ENCODE measurements at regions not wholly inside any gene's neighbourhood (a gene's known extent, or its start where the extent isn't known, plus 50 kb on each side); places are given as distances from the start of the nearest gene placed in this dataset.

DNA sequence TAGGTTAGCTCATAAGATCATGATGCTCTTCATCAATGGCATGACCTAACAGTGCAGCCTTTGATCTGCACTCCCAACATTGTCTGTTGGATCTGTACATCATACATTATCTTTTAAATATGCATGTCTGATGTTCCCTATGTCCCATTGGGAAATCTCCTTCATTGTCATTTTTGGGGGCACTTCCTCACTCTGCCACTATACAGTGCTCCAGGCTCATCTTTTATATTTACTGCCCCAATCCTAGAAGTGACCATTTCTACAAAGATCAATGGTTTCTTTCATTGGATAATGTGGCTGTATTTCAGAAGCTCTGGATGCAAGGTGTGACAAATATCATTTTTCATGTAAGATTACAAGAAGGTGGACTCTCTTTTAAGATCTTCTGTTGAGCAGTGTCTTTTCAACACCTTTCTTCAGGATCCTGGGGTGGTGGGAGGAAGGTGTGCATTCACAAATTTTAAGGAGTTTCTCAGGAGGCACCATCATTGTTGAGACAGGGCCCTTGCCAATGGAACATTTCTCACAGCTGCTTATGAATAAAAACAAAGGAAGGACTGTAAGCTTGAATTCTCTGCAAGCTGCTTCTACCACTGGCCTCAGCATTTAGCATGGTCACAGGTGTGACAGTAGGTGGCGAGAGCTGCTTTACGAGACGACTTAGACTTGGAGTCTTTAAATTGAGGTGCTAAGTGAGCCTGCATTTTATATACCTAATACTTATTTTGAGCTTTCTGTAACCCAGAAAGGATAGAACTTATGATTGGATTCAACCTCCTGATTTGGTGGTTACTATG, 403.0 kb downstream of the LMO7 start:
- no peak for DNase-seq

- no peak for DNase-seq
Measured at GRCh38 chr13:76036176-76036575, 400.0 kb downstream of the LMO7 start.

- DNase-seq, result no peak
Measured at GRCh38 chr13:76035711-76036110, 399.6 kb downstream of the LMO7 start.

DNA sequence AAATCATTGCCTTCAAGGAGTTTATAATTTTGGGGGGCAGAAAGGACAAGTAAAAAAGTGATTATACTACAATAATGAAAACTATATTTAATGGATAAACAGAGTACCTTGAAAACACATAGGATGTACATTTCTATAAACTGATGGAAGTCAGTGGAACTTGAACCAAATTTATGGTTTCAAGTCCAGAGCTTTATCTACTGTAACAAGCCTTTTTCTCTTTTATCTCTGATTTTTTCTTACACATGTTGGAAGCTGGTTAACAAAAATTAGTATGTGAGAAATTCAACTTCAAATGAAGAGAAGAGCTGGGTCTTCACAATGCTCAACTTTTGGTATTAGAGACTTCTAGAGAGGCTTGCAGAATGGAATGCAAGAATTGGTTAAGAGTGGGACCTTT, 393.6 kb downstream of the LMO7 start:
- DNase-seq, result no peak

GRCh38 chr13:76029088-76029487, 393.0 kb downstream of the LMO7 start:
- no peak for DNase-seq

DNA sequence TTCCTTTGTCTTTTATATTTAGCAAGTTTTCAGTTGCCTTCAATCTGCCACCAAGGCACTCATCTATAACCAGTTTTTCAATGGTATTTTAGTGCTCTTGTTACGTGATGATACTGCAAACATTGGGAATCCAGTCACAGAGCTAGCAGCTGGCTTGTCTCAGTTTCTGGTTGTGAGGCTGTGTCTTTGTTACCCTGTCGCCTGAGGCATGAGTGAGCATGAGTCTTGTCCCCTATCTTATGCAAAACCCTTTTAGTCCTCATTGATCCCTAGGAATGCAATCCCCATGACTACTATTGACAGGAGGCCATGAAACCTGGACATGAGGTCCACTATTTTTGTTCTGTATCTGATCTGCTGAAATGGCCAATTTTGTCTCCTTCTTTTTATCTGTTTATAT, 391.0 kb downstream of the LMO7 start:
- no peak for DNase-seq

DNA sequence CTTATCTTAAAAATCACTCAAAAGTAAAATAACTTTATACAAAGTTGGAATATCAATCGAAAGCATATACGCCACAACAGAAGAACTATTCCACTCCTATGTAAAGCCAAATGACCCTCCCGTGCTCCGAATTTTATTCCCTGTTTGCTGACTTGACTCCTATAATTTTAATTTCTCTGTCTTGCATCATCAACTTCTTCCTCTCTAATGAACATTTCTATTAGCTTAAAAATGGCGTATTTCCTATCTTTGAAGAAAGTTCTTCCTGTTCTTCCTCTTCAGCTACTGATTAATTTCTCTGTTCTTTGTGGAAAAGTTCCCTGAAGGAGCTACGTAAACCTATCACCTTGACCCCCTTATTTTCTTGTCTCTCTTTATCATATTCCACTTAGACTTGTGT, 389.3 kb downstream of the LMO7 start:
- no peak for DNase-seq

GRCh38 chr13:76024151-76024550, 388.0 kb downstream of the LMO7 start:
- no peak for DNase-seq

DNA sequence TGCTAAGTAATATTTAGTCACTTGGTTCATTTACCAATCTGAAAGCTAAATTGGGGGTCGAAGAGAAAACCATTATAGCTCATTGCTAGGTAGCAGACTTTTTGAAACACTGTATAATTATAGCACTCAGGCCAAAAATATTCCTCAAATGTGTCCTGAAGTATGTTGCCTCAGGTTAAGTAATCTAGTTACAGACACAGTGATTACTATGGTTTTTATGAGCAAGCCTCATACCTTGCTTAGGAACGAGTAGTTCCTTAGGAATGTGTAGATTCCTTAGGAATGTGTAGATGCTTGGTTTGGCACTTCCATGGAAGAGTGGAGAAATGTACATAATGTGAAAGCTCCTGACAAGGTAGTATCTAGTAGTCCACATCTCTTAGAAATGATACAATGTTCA, 387.5 kb downstream of the LMO7 start:
- no peak for DNase-seq

- no peak for DNase-seq
Measured at GRCh38 chr13:76020421-76020955, 384.4 kb downstream of the LMO7 start.

GRCh38 chr13:76019421-76020044, 383.4 kb downstream of the LMO7 start:
- no peak for DNase-seq

GRCh38 chr13:76017861-76018556, 381.9 kb downstream of the LMO7 start:
- DNase-seq, result no peak

DNA sequence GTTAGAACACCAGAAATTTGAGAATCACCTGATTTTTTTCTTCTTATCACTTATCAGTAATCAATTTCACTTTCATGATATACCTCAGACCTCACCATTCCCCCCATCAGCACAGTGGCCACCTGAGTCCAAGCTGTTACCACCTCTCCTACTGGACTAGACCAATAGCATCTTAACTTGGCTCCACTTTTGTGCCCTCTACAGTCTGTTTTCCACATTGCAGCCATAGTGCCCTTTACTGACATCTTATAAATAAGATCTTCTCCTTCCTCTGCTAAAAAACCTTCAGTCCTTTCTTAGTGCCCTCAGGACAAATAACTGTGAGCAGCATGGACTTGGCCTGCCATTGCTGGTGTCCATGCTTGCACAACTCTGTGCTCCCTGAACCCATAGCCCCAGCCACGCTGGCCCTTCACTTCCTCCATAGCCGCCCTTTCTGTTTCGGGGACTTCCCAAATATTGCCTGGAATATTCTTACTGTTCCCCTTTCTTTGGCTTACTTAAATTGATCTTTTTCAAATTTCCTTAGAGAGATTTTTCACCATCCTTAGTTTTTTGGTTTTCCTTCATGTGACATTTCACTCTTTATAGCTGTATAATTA, 380.8 kb downstream of the LMO7 start:
- peak in 1 of 2 experiments; percentile 26 for DNase-seq

DNA sequence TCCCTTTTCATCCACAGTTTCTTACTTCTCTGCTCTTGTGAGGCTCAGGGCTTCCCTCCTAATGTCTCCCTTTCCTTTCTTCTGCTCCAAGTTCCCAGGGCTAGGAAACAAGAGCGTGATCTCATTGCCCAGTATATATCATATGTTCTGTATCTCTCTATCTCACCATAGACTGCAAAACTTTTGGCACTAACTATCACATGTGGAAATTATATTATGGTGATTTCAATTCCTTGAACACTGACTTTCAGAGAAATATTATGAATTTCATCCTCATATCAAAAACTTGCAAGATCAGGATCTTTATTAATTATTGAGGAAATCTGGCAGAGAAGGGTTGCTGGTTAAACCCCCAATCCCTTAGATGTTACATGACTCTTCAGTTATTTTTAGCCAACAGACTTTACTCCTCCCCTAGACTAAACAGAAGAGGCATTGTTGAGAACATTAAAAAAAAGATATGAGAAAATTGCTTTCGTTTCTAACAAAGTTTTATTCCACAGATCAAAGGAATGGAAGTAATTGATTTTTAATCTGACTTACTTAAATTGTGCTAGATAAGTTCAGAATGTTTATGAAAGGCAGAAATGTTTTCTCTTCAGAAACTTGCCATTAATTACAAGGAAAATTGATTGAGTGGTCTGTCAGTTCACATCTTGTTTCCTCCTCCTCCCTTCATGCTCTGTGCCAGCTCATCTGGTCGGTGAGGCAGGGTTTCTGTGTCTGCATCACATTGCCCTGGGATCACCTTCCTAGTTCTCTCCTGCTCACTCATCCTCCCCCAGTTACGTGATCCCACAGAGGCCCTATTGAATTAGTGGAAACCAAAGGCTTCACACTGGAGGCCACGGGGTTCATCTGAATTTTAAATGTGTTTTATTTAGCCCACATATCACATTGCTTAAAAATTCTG, 378.5 kb downstream of the LMO7 start:
- DNase-seq, result no peak

DNA sequence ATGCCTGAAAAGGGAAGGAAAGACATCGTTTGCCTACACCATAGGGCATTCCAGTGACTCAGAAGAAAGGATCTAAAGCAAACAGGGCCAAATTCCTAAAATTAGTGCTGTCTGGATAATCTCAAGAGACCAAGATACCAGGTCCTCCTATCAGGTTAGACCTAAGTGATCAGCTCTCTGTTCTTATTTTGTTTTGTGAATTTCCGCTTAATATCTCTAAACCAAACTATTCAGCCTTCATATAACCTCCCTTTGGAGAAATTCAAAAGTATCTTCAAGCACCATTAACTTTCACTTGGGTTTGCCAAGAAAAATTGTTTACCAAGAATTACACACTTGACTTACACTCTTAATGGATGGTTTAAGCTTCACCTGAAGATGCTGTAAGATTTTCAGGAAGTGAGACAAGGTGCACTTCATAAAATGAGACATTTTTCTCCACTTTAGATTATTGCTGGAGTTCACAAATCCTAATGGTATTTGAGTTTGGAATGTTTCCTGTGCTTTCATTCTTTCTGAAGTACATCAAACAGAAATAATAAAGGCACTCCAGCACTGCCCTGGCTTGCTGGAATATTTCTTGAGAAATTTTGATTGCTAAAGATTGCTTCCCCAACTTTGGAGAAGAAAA, 376.1 kb downstream of the LMO7 start:
- DNase-seq, result no peak

- no peak for DNase-seq
Measured at GRCh38 chr13:76009267-76009890, 373.2 kb downstream of the LMO7 start.

GRCh38 chr13:76004416-76004815, 368.3 kb downstream of the LMO7 start:
- DNase-seq, result no peak

DNA sequence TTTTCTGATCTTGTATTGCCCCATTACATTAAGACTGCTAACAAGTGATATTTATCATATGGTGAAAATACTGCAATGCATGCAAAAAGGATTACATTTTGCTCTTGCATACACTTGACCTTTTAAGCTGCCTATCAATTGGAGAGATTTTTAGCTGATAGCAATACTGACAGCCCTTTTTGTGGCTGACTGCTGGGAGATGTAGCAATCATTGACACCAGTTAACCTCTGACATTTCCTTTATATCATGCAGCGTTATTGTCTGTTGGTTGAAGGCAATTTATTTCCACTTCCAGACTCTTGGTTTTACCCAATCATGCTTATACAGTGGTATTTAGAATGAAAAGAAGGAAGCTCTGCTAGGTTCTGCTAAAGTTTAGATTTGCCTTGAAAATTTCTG, 364.0 kb downstream of the LMO7 start:
- DNase-seq, result no peak

- DNase-seq, result no peak
Measured at GRCh38 chr13:75996582-75996981, 360.5 kb downstream of the LMO7 start.

DNA sequence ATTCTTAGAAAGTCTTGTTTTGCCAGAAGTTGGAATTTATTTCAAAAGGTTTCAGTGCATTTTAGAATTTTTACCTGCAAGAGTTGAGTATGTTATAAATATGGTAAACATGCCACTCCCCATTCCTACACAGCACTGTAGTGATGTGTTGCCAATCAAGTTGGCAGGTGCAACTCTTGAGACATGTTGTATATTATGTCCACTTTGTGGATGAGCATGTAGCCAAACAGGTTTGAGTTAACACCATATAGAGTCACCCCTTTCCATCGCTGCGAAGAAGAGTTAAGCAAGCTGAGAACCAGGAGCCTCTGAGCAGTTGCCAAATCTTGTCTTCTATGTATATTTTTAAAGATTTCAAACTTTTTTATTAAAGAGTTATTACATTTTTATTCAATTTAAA, 359.8 kb downstream of the LMO7 start:
- DNase-seq, result no peak

- no peak for DNase-seq
Measured at GRCh38 chr13:75993823-75994222, 357.7 kb downstream of the LMO7 start.

All from NCI-H1930 (cell line).